ENCODE measurements at regions not wholly inside any gene's neighbourhood (a gene's known extent, or its start where the extent isn't known, plus 50 kb on each side); places are given as distances from the start of the nearest gene placed in this dataset.

DNA sequence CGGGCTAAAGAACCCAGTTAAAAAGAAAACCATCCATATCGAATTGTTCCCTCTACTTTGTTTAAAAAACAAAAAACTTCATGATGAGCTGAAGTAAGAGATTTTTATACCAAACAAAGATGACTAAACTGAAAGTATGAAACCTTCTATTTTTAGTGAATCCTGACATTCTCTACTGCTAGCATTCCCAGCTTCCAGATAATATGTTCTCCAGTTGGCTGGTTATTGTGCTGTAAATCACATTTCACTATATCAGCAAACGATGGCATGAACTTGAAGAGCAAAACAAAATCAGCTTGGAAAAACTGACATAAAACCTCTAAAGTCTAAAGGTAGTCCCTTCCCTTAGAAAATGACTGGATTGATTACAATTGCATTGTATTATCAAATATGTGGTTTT is 68.1 kb upstream of the APP start:
- TF ChIP-seq CTCF (IDR thresholded peaks at IDR 0.05; ENCODE audit: insufficient read depth, low read length): no peak
- TF ChIP-seq POLR2AphosphoS5 (IDR thresholded peaks at IDR 0.05; ENCODE audit: low read depth): no peak
- TF ChIP-seq, protein P1, sequence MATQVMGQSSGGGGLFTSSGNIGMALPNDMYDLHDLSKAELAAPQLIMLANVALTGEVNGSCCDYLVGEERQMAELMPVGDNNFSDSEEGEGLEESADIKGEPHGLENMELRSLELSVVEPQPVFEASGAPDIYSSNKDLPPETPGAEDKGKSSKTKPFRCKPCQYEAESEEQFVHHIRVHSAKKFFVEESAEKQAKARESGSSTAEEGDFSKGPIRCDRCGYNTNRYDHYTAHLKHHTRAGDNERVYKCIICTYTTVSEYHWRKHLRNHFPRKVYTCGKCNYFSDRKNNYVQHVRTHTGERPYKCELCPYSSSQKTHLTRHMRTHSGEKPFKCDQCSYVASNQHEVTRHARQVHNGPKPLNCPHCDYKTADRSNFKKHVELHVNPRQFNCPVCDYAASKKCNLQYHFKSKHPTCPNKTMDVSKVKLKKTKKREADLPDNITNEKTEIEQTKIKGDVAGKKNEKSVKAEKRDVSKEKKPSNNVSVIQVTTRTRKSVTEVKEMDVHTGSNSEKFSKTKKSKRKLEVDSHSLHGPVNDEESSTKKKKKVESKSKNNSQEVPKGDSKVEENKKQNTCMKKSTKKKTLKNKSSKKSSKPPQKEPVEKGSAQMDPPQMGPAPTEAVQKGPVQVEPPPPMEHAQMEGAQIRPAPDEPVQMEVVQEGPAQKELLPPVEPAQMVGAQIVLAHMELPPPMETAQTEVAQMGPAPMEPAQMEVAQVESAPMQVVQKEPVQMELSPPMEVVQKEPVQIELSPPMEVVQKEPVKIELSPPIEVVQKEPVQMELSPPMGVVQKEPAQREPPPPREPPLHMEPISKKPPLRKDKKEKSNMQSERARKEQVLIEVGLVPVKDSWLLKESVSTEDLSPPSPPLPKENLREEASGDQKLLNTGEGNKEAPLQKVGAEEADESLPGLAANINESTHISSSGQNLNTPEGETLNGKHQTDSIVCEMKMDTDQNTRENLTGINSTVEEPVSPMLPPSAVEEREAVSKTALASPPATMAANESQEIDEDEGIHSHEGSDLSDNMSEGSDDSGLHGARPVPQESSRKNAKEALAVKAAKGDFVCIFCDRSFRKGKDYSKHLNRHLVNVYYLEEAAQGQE (IDR thresholded peaks at IDR 0.05; ENCODE audit: insufficient replicate concordance, low read depth): no peak
- no peak for TF ChIP-seq SPI1 (IDR thresholded peaks at IDR 0.05; ENCODE audit: borderline replicate concordance, low read depth)

Data from HL-60 (cell line).